IMR-90 (cell line): ENCODE measurements at regions not wholly inside any gene's neighbourhood (a gene's known extent, or its start where the extent isn't known, plus 50 kb on each side); places are given as distances from the start of the nearest gene placed in this dataset.
"Not testable (repeated sequence)": the region's sequence is repeated elsewhere in the genome, so short reads cannot be mapped to it uniquely, and the experiment has no call there.

Experiments
- BHLHE40 ChIP-seq: fragments of 150-350 bp; IDR thresholded peaks from 2 replicates; pipeline ENCODE4 v1.6.1; 2016; ENCODE audit warnings: mild to moderate bottlenecking, low read depth, low read length
- CEBPB ChIP-seq: IDR thresholded peaks from 2 replicates; pipeline ENCODE4 v1.6.1; 2012; ENCODE audit warnings: low read depth, low read length, improper control_type of control experiment
- CTCF ChIP-seq: conservative IDR thresholded peaks from 2 replicates; pipeline ENCODE4 v1.5.1; 2012; ENCODE audit warnings: mild to moderate bottlenecking, low read depth, low read length, improper control_type of control experiment
- MAFK ChIP-seq: IDR thresholded peaks from 2 replicates; pipeline ENCODE4 v1.6.1; 2012; ENCODE audit warnings: low read depth, low read length, improper control_type of control experiment
- MXI1 ChIP-seq: IDR thresholded peaks from 2 replicates; pipeline ENCODE4 v1.6.1; 2012; ENCODE audit warnings: low read depth, mild to moderate bottlenecking, low read length, moderate library complexity, borderline replicate concordance
- POLR2A ChIP-seq: IDR thresholded peaks from 2 replicates; pipeline ENCODE4 v1.6.1; 2012; ENCODE audit warnings: mild to moderate bottlenecking, low read depth, low read length
- RAD21 ChIP-seq: IDR thresholded peaks from 2 replicates; pipeline ENCODE4 v1.6.1; 2012; ENCODE audit warnings: low read length, improper control_type of control experiment
- RCOR1 ChIP-seq: IDR thresholded peaks from 2 replicates; pipeline ENCODE4 v1.6.1; 2012; ENCODE audit warnings: mild to moderate bottlenecking, low read length, improper control_type of control experiment; ENCODE audit not compliant: insufficient replicate concordance
- RFX5 ChIP-seq: IDR thresholded peaks from 2 replicates; pipeline ENCODE4 v1.8.0; 2012; ENCODE audit warnings: low read depth, mild to moderate bottlenecking, low read length, moderate library complexity
- SMC3 ChIP-seq: fragments of 150-350 bp; IDR thresholded peaks from 2 replicates; pipeline ENCODE4 v1.6.1; 2016; ENCODE audit warnings: low read depth, mild to moderate bottlenecking, antibody characterized with exemption, low read length, moderate library complexity

- TF ChIP-seq CTCF, MAFK, RCOR1, BHLHE40, POLR2A, RFX5, SMC3, MXI1, RAD21, CEBPB: not testable (repeated sequence)
Observed at GRCh38 chr12:97897881-97898280, 435.3 kb downstream of the RMST start.
